ENCODE measurements at regions not wholly inside any gene's neighbourhood (a gene's known extent, or its start where the extent isn't known, plus 50 kb on each side); places are given as distances from the start of the nearest gene placed in this dataset.

DNA sequence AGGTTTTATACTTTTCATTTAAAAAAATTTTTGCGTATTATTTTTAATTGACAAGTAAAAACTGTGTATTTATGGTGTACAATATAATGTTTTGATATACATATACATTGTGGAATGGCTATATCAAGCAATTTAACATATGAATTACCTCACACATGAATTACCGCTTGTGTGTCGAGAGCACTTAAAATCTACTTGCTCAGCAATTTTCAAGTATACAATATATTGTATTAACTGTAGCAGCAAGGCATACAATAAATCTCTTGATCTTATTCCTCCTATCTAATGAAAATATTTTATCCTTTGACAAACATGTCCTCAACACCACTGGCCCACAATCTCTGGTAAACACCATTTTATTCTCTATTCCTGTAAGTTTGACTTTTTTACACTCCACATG lies 224.4 kb upstream of the CYLC2 start:
- no peaks in the 10 kb centered on the region for H3K27me3 Mint-ChIP-seq (ENCODE audit: insufficient read depth)

DNA sequence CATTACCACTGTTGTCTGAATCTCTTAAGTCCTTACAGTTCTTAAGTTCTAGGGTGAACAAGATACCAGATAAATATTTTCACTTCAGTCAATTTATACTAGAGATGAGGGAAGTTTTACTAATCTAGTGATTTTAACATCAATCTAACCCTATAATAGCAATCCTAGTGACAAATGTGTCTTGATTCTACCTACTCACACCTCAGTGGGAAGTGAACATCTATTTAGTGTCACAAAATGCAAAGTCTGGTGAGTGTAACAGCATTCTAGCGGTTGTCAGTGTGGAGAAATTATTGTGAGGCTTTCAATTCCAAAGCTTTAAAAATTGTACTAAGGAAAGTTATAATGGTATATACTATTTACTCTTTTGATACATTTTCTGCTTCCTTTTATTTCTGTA lies 225.8 kb upstream of the CYLC2 start:
- H3K27me3 ChIP-seq (ENCODE audit: control insufficient read depth, insufficient read depth, low read length, poor library complexity, severe bottlenecking): no peaks in the 10 kb centered on the region
- H3K4me3 Mint-ChIP-seq: no peak overlapping the region
- WGBS, 2 experiments (ENCODE audit: insufficient coverage in 1 of 2, insufficient read length in 1 of 2): 62% methylated on average over 1 of the region's 1 CpG; no CpG with 5 or more reads in 1 of the 2 experiments
- no peaks in the 10 kb centered on the region for H3K36me3 Mint-ChIP-seq (ENCODE audit: low read depth)
- TF ChIP-seq, protein P1, sequence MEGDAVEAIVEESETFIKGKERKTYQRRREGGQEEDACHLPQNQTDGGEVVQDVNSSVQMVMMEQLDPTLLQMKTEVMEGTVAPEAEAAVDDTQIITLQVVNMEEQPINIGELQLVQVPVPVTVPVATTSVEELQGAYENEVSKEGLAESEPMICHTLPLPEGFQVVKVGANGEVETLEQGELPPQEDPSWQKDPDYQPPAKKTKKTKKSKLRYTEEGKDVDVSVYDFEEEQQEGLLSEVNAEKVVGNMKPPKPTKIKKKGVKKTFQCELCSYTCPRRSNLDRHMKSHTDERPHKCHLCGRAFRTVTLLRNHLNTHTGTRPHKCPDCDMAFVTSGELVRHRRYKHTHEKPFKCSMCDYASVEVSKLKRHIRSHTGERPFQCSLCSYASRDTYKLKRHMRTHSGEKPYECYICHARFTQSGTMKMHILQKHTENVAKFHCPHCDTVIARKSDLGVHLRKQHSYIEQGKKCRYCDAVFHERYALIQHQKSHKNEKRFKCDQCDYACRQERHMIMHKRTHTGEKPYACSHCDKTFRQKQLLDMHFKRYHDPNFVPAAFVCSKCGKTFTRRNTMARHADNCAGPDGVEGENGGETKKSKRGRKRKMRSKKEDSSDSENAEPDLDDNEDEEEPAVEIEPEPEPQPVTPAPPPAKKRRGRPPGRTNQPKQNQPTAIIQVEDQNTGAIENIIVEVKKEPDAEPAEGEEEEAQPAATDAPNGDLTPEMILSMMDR (conservative IDR thresholded peaks at IDR 0.05): no peak
- H3K27me3 Mint-ChIP-seq (ENCODE audit: insufficient read depth): no peaks in the 10 kb centered on the region
- H3K27ac Mint-ChIP-seq: no peak overlapping the region
- DNase-seq: no peak
- peaks cover 26% of the 10 kb centered on the region for H3K9me3 ChIP-seq (ENCODE audit: control insufficient read depth, low read length)
- H3K4me1 ChIP-seq (ENCODE audit: control insufficient read depth, insufficient read depth, low read length): no peaks in the 10 kb centered on the region
- H3K4me1 Mint-ChIP-seq: peaks cover 17% of the 10 kb centered on the region
- no peak overlapping the region for H3K27ac ChIP-seq (ENCODE audit: low read depth, low read length)
- H3K36me3 ChIP-seq (ENCODE audit: control insufficient read depth, insufficient read depth, low read length): no peaks in the 10 kb centered on the region
- no peak overlapping the region for H3K9ac ChIP-seq (ENCODE audit: extremely low read depth, low read length, poor library complexity, severe bottlenecking)
- no peaks in the 10 kb centered on the region for H3K9me3 Mint-ChIP-seq
- H3K4me3 ChIP-seq (ENCODE audit: low read length): no peak overlapping the region

More for the DNA sequence above, 224.4 kb upstream of the CYLC2 start:
- Mint-ChIP-seq H3K27ac (no peak overlapping the region), H3K4me1 (peaks cover 17% of the 10 kb centered on the region), H3K9me3 (no peaks in the 10 kb centered on the region), H3K4me3 (no peak overlapping the region), H3K36me3 (ENCODE audit: low read depth) (no peaks in the 10 kb centered on the region)
- Histone ChIP-seq H3K27me3 (ENCODE audit: control insufficient read depth, insufficient read depth, low read length, poor library complexity, severe bottlenecking) (no peaks in the 10 kb centered on the region), H3K27ac (ENCODE audit: low read depth, low read length) (no peak overlapping the region), H3K4me3 (ENCODE audit: low read length) (no peak overlapping the region), H3K9ac (ENCODE audit: extremely low read depth, low read length, poor library complexity, severe bottlenecking) (no peak overlapping the region), H3K9me3 (ENCODE audit: control insufficient read depth, low read length) (peaks cover 19% of the 10 kb centered on the region), H3K4me1 (ENCODE audit: control insufficient read depth, insufficient read depth, low read length) (no peaks in the 10 kb centered on the region), H3K36me3 (ENCODE audit: control insufficient read depth, insufficient read depth, low read length) (no peaks in the 10 kb centered on the region)
- DNase-seq: no peak
- TF ChIP-seq, protein P1 (conservative IDR thresholded peaks at IDR 0.05): no peak
- WGBS, 2 experiments (ENCODE audit: insufficient coverage in 1 of 2, insufficient read length in 1 of 2): 88 to 100% methylated on average over 2 of the region's 3 CpGs

DNA sequence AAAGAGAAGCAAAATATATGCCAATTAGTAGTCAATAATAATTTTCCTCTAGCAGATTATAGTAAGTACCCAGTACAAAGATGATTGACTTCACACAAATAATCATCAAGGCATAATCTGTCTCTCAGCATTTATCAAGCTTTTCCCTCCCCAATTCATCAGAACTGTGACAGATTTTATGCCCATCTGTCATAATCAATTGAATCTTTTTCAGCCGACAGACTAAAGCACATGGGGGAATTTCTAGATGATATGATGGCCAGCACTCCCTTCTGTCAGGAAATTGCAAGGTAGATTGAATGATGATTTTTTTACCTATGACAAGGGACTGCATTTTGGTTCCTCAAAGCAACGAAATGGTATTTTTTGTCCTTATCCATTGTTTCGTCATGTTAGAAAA lies 227.1 kb upstream of the CYLC2 start:
- TF ChIP-seq, protein P1 (conservative IDR thresholded peaks at IDR 0.05): no peak
- no peak overlapping the region for H3K9ac ChIP-seq (ENCODE audit: extremely low read depth, low read length, poor library complexity, severe bottlenecking)
- Mint-ChIP-seq H3K27ac (no peak overlapping the region), H3K4me1 (peaks cover 17% of the 10 kb centered on the region), H3K27me3 (ENCODE audit: insufficient read depth) (no peaks in the 10 kb centered on the region), H3K9me3 (no peaks in the 10 kb centered on the region), H3K36me3 (ENCODE audit: low read depth) (no peaks in the 10 kb centered on the region), H3K4me3 (no peak overlapping the region)
- no peak overlapping the region for H3K27ac ChIP-seq (ENCODE audit: low read depth, low read length)
- H3K4me1 ChIP-seq (ENCODE audit: control insufficient read depth, insufficient read depth, low read length): no peaks in the 10 kb centered on the region
- H3K36me3 ChIP-seq (ENCODE audit: control insufficient read depth, insufficient read depth, low read length): no peaks in the 10 kb centered on the region
- H3K9me3 ChIP-seq (ENCODE audit: control insufficient read depth, low read length): peaks cover 34% of the 10 kb centered on the region
- 79% methylated on average over 3 of the region's 3 CpGs; no CpG with 5 or more reads in 1 of the 2 experiments for WGBS, 2 experiments (ENCODE audit: insufficient coverage in 1 of 2, insufficient read length in 1 of 2)
- H3K4me3 ChIP-seq (ENCODE audit: low read length): no peak overlapping the region
- H3K27me3 ChIP-seq (ENCODE audit: control insufficient read depth, insufficient read depth, low read length, poor library complexity, severe bottlenecking): no peaks in the 10 kb centered on the region
- DNase-seq: no peak
